ENCODE measurements at regions not wholly inside any gene's neighbourhood (a gene's known extent, or its start where the extent isn't known, plus 50 kb on each side); places are given as distances from the start of the nearest gene placed in this dataset.

DNA sequence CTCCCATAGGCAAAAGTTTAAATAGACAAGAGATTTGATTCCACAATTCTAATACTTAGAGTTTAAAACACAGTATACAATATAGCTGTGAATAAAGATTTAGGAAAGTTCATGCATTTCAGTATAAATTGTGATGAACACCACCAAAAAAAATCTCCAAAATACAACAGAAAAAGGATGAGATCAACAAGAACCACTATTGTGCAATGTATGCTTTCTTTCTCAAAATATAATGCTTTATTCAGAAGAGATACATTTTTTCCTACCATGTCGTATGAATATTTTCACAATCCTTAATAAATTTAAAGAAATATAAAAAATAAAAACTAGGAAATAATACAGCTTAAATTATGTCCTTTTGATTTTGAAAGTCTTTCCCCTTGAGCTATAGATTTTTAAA lies 1309.2 kb downstream of the MRPL39 start:
- DNase-seq, result no peak

DNA sequence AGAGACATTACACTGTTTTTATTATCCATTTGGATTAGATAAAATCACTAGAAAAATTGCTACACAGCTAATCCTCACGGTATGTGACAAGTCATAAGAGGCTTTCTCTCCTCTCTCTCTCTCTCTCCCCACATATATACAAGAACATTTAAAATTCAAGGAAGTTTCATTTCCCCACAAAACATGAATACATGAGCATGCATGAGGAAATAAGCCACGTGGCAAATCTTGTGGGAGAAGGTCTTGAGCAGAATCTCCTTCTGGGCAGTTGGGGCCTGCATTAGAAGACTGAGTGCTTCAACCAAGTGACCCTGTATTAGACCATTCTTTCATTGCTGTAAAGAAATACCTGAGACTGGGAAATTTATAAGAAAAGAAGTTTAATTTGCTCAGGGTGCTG lies 1313.1 kb downstream of the MRPL39 start:
- DNase-seq, result no peak

DNA sequence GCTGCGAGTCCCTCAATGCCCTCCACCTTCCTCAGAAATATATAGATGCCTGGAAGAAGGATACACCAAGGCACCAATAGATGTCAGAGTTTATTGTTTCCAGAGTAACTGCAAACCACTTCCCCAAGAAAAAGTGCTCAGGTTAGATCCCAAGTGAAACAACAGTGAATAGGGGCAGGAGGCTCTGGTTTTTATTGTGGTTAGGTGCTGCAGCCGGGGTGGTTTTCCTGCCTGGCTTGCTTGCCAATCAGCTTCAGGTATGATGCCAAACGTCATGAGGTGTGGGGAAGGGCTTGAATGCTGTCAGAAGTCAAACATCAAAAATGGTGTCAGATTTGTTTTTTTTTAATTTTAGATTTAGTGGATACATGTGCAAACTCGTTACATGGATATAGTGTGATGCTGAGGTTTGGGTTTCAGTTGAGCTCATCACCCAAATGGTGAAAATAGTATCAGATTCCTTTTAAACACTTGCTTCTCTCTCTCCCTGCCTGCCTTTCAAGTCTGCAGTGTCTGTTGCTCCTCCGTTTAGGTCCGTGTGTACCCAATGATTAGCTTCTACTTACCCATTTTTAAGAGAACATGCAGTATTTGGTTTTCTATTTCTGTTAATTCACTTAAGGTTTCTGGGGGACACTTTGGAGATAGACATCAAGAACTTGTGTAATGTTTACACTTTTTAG lies 1317.0 kb downstream of the MRPL39 start:
- peak; percentile 43 for DNase-seq

DNA sequence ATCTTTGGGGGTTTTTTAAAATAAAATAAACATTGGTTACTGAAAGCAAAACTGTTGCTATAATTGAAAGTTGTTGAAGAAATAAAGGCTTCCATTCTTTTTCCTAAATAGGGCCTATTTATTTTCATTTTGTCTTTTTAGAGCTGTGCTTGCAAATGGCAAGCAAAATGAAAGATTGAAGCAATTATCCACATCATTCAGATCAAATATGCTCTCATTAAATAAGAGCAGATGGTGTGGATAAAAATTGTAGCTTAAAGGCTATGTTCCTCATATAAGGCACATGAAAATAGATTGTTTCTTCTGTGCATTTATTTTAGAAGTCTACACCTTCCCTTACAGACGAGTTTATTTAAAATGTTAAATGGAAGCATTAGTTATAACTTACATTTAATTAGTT lies 1317.7 kb downstream of the MRPL39 start:
- DNase-seq, result no peak

DNA sequence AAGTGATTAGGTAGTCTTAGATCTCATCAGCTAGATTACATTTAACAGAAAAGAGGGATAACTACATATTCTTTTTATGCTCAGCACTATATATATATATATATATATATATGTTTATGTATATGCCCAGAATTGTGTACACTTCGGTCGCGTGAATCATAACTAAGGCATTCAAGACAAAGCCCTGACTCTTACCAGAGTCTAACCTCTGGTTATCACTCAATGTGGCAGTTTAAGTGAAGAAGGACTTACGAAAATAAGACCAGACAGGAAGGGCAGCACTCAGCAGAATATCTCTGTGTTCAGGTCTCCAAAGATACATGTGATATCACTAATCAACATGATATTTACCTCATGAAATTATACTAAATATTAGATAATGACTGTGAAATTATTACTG lies 1326.7 kb downstream of the MRPL39 start:
- no peak for DNase-seq

DNA sequence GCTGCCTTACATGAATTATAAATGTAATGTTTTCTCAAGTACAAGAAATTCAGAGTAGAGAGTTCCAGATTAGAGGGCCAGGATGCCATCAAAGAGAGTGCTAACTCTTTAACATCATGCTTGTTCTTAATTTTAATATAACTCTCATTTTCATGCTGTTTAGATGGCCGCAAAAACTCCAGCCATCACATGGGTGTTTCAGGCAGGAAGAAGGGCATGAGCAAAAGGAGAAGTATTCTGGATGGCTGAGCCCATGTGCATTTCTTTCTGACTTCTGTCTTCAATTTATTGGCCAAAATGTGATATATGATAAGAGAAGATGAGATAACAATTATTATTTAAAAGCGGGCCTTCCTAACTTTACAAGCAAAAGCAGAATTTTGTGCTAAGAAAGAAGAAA lies 1328.6 kb downstream of the MRPL39 start:
- DNase-seq, result no peak

DNA sequence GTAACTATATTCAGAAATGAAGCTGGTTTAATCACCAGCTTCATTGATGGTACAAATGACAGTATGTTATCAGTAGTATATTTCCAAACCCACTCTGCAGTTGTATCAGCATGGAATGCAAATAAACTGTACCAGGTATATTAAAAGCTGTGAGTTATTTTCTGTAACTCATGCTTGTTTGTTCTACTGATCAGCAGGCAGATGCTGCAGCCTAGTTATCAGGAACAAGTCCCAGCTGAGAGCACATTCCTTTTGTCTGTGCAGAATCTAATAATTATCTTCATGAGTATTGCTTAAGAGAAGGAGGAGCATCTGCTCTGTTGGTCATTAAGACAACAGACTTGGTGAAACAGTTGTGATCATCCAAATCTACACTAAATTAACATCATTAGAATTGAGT lies 1331.1 kb downstream of the MRPL39 start:
- no peak for DNase-seq

DNA sequence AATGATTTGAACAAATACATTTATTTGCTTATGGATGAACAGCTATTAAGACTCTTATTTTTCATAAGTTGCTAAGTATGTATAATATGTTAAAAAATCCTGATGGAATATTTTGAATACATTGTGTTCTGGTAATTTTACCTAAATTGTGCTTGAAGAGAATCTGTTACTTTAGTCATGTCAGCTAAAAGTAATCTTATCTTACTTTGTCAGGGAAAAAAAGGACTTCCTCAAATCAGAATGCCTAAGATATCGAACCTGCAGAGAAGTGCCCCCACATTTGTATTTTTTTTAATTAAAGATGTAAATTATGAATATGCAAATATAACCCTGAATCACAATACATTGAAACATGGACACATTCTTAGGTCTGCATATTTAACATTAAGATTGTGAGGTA lies 1331.7 kb downstream of the MRPL39 start:
- no peak for DNase-seq

DNA sequence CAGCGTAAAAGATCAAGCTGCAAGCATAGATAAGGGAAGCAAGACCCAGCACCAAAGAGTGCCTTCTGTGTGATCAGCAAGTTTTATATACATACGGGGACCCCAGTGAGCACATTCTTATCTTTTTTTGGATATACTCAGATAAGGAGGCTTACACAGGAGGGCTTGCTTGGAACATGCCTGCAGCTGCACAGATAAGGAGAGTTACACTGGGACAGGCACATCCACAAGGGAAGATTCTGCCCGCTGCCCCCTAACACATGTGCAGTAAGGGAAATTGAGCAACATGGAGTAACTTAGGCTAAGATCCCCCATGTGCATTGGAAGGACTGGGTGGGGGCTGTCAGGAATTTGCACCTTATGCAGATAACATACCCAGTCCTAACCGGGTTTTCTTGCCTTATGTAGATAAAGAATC lies 1334.8 kb downstream of the MRPL39 start:
- no peak for DNase-seq

DNA sequence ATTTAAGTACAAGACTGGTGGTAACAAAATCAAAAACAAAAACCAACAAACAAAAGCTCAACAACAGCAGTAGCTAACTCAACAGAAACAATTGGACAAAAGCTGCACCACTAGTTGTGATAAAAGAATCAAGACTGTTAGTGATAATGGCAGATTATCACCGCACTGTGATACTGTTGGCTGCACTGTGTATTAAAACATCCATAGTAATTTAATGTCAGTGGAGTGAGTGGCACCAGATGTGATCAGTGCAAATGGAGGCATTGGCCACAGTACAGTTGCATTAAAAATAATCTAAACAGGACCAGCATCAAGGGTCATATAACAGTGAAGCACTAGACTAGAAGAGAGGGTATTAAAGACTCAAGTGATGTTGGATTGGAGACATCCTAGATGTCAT lies 1341.3 kb downstream of the MRPL39 start:
- DNase-seq, result no peak

DNA sequence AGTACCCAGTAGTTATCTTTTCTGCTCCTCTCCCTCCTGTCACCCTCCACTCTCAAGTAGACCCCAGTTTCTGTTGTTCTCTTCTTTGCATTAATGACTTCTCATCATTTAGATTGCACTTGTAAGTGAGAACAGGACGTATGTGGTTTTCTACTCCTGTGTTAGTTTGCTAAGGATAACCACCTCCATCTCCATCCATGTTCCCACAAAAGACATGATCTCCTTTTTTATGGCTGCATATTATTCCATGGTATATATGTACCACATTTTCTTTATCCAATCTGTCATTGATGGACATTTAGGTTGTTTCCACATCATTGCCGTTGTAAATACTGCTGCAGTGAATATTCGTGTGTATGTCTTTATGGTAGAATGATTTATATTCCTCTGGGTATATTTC lies 1346.5 kb downstream of the MRPL39 start:
- DNase-seq, result no peak

DNA sequence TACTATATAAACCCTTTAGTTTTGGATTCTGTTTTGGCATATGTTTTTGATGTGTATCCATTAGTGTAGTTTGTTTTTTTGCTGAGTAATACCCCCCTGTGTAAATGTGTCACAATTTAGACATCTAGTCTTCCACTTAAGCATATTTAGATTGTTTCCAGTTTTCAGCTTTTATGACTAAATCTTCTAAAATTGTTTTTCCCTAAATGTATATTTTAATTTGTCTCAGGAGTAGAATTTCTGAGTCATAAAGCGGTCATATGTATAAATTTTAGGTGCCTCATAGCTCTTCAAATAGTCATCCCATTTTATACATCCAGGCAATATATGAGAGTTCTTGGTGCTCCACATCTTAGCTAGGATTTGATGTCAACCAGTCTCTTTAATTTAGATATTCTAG lies 1348.0 kb downstream of the MRPL39 start:
- no peak for DNase-seq

DNA sequence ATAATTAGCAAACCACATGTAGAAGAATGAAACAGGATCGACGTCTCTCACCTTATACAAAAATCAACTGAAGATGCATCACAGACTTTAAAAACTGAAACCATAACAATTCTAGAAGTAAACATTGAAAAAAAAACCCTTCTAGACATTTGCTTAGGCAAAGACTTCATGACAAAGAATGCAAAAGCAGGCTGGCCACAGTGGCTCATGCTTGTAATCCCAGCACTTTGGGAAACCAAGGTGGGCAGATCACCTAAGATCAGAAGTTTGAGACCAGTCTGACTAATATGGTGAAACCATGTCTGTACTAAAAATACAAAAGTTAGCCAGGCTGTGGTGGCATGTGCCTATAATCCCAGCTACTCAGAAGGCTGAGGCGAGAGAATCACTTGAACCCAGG lies 1351.7 kb downstream of the MRPL39 start:
- DNase-seq, result no peak

DNA sequence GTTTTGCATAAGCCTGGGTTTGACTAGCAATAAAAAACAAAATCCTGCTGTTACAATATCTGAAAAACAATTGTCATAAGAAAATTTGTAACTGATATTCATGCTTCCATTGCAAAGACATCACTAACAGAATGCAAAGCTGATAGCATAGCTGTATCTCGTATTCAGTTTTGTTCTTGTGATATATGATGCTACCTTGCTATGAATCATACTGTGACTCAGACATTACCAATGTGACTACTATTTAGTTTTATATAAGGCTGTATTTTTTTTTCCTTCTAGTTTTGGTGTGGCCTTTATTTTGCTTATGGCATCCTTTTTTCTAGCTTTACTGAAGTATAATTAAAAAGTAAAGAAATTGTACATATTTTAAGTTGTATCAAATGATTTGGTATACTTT lies 1381.8 kb downstream of the MRPL39 start:
- no peak for DNase-seq

DNA sequence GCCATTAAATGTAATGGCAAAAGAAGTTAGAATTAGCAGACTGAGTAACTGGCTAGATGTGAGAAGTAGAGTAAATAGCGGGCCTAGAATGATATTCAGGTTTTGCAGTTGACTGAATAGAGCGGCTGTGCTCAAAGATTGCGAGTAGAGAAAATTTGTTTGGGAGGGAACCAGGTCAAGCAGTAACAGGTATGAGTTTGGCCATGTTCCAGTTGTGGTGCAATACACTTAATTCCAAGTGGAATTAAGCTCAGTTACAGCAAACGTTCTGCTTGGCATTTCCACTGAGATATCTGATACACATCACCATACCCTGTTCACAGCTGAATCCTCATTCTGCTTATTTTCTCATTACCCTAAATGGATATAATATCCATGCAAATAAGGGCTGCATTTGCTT lies 1382.9 kb downstream of the MRPL39 start:
- no peak for DNase-seq

DNA sequence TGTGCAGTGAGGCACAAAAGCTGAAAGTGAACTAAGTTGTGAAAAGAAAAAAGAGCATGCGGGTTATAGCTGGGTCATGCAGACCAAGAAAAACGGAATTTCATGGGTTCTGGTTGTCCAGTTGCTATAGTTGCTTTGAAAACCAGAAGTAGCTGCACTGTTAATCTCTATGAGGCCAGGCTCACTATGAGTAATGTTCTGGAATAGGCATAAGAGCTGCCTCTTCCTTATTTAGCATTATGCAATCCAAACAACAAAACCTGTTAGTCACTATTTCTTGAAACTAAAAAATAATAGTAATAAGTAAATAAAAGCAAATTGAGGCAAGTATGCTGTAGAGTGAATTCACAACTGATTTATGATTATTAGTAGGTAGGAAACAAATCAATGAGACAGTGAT lies 1383.7 kb downstream of the MRPL39 start:
- DNase-seq, result no peak

DNA sequence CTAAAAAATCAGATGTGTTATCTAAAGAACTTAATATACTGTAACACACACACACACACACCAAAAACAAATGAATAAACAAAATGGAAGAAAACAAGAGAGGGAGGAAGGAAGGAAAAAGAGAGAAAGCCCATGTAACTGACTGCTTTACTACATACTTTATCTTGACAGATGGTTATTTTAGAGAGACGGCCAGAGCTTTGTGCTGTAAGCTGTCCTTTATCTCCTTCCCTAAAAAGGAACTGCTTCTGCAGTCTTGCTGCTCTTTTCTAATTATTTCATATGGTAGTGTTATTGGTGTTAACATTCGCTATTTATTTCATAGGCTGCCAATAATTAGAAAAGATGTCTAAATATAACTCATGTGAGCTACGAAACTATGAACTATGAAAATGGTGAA lies 1384.6 kb downstream of the MRPL39 start:
- DNase-seq, result no peak

DNA sequence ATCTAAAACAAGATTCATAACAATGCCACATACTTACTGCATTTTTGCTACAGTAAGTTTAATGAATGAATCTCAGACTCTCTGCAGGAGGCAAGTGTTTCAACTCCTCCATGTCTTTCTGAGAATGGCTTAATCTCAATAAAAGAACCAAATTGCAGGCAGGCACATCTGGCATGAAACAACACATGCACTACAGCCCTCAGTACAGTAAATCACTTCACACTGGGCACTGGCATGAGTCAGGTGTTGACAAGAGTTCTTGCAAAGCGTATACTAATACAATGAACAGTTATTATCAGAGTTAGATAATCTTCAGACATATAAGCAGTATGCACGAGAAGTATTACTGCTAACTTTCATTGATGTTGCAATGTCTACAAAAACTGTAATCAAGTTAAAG lies 1386.8 kb downstream of the MRPL39 start:
- DNase-seq, result no peak

DNA sequence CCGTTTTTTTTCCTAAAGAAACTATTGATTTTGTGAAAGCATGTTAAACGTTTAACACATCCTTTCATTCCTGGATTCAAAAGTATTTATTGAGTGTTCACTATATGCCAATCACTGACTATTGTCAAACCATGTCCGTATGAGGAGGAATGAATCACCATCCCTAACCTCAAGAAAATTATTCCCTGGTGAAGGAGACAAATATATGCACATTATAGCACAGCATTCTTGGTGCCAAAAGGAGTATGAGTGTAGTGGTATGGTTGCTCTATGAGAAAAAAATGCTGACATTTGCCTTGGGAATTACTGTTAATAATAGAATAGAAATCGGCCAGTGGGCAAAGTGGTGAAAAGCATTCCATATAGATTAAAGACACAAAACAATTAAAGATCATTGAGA lies 1390.1 kb downstream of the MRPL39 start:
- DNase-seq, result no peak

DNA sequence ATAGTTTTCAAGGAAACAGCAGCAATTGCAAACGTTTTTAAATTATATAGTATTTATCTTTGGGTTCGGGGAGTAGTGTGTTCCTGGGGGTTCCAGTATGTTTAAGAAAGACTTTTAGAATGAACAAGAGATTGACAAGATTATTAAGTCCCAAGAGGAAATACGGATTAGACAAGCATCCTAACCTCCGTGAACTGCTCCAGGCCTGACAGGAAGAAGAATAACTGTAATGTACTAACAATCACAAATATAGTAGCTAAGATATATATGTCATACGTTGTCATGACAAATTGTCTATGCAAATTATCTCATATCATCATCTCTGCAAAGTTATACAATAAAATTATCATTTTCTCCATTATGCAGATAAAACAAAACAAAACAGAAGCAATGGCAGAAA lies 1397.2 kb downstream of the MRPL39 start:
- no peak for DNase-seq

DNA sequence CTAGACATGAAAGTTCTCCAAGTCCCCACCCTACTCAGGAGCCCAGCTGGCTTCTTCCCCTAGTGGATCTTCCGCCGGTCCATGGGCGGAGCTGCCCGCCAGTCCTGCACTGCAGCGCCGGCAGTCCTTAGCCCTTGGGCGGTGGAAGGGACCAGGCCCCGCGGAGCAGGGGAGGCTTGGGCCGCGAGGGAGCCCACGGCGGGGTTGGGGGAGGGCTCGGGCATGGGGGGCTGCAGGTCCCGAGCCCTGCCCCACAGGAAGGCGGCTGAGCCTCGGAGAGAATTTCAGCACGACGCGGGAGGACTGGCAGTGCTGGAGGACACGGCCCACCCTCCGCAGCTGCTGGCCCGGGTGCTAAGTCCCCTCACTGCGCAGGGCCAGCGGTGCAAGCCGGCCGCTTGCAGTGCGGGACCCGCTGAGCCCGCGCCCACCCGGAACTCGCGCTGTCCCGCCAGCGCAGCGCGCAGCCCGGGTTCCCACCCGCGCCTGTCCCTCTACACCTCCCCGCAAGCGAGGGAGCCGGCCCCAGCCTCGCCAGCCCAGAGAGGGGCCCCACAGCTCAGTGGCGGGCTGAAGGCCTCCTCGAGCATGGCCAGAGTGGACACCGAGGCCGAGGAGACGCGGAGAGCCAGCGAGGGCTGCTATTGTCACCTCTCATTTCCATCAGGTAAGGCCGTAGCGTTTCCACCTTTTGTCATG lies 1398.6 kb downstream of the MRPL39 start:
- no peak for DNase-seq

DNA sequence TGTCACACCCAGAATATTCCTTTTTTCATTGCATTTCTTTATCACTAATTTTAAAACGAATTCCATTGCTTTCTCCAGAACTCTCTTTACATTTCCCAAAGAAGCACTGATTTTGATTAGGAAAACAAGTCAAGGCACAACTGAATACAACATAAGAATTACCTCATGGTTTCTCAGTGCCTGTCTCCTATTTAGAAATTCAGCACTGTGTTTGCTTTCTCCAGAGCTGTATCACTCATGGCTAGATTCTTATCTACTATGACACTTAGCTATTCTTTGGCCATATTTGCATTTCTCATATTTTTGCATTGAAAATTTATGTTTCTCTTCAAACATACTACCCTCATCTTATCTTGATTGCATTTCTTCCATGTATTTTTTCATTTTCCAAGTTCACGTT lies 1402.0 kb downstream of the MRPL39 start:
- no peak for DNase-seq

DNA sequence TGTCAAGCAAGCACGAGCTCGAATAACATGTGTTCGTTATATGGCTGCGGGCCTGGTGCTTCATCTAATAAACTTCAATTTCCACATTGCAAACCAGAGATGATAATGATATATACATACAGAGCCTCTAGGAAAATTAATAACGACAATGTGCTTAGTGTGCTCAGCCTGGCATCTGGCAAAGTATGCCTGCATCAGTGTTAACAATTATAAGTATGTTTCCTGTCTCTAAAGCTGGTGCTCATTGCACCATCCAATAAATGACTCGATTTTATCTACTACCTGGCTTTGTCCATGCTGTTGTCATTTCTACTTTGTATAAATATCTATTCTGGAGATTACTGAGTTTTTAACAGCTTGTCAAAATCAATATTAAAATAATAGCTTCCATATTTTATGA lies 1402.6 kb downstream of the MRPL39 start:
- no peak for DNase-seq

DNA sequence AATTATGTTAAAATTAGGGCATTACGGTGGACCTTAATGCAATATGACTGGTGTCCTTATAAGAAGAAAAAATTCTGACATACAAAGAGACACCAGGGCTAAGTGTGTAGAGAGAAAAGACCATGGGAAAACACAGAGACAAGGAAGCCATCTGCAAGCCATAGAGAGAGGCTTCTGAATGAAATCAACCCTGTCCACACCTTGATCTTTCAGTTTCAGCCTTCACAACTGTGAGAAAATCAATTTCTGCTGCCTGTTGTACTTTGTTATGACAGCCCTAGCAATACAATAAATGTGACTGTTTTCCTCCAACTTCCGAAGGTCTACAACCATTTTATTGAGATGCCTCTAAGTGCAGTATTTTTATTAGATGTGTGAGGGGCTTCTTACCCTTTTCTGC lies 1407.2 kb downstream of the MRPL39 start:
- DNase-seq, result no peak

DNA sequence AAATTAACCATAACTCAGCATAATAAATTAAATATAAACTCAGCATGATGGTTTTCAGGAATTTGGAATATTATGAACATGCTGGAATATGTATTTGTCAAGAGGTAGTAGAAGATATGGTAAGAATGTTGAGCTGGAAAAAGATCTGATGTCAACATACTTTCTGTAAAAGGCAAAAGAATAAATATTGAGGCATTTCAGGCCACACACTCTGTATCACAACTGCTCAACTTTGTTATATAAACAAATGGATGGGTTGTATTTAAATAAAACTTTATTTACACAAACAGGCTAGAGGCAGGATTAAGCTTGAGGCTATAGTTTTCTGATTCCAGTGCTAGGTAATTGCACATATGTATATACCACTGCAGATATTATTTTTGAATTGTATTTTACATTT lies 1409.4 kb downstream of the MRPL39 start:
- no peak for DNase-seq
